Tibial nerve (tissue), 3 donors: ENCODE measurements at regions not wholly inside any gene's neighbourhood (a gene's known extent, or its start where the extent isn't known, plus 50 kb on each side); places are given as distances from the start of the nearest gene placed in this dataset.

ENCODE experiments used
- POLR2A ChIP-seq, 2 donors: fragments of 450-650 bp; IDR thresholded peaks; one replicate each; pipeline ENCODE4 v1.6.1; 2017; ENCODE audit warnings: antibody characterized with exemption in 2 of 2, mild to moderate bottlenecking in 2 of 2, moderate library complexity in 2 of 2
- TF ChIP-seq, protein P1 (sequence below), 5 experiments: fragments of 200-600 bp in 3 of 5; fragments of 450-650 bp in 2 of 5; sonication (generic) in 3 of 5; IDR thresholded peaks; one replicate each; pipeline ENCODE4 v1.5.1; 2016 to 2019; ENCODE audit warnings: antibody characterized with exemption in 5 of 5, mild to moderate bottlenecking in 3 of 5, moderate library complexity in 2 of 5

DNA sequence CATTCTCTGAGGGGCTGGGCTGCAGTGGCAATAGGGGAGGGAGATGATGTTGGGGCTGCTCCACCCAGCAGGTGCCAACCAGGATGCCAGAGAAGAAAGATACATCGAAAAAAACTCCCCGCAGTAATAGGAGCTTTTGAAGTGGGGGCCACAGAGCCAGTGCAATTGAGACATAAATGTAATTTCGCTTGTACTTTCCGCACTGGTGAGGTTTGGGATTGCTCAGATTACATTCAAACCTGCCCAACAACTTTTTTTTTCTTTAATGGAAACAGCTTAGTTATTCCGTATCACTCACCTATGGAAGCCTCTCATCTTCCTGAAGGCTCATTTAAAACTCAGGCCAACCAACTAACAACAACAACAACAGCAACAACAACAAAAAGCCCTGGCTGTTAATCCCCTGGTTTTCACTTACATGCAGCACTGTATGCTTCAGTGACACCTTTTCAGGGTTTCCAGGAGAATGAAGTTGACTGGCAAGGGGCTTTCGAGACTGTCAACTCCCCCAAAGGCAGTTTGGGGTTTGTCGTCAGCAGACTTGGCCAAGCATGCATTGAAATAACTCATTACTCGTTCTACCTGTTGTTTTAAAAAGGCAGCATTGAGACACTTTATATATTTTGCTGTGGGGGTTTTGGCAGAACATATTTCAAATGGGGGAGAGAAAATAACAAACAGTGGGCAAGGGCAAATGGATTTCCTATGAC, 163.8 kb downstream of the EBLN2 start:
- no peak for TF ChIP-seq POLR2A (IDR thresholded peaks at IDR 0.05)
- TF ChIP-seq, protein P1, sequence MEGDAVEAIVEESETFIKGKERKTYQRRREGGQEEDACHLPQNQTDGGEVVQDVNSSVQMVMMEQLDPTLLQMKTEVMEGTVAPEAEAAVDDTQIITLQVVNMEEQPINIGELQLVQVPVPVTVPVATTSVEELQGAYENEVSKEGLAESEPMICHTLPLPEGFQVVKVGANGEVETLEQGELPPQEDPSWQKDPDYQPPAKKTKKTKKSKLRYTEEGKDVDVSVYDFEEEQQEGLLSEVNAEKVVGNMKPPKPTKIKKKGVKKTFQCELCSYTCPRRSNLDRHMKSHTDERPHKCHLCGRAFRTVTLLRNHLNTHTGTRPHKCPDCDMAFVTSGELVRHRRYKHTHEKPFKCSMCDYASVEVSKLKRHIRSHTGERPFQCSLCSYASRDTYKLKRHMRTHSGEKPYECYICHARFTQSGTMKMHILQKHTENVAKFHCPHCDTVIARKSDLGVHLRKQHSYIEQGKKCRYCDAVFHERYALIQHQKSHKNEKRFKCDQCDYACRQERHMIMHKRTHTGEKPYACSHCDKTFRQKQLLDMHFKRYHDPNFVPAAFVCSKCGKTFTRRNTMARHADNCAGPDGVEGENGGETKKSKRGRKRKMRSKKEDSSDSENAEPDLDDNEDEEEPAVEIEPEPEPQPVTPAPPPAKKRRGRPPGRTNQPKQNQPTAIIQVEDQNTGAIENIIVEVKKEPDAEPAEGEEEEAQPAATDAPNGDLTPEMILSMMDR (IDR thresholded peaks at IDR 0.05) = no peak
